ENCODE measurements at regions not wholly inside any gene's neighbourhood (a gene's known extent, or its start where the extent isn't known, plus 50 kb on each side); places are given as distances from the start of the nearest gene placed in this dataset.

- H3K9me3 ChIP-seq (ENCODE audit: low read length), result no peaks in the 10 kb centered on the region
- no peaks in the 10 kb centered on the region for H3K27me3 ChIP-seq (ENCODE audit: insufficient read depth, low read depth, low read length)
- H3K4me3 ChIP-seq (ENCODE audit: low read length), result no peak overlapping the region
- TF ChIP-seq SMC3 (conservative IDR thresholded peaks at IDR 0.05; ENCODE audit: poor library complexity) (no peak), EZH2 (IDR thresholded peaks at IDR 0.05; ENCODE audit: borderline replicate concordance, insufficient read depth, low read length, poor library complexity, severe bottlenecking) (no peak), MXI1 (conservative IDR thresholded peaks at IDR 0.05; ENCODE audit: poor library complexity, severe bottlenecking) (no peak), RAD21 (conservative IDR thresholded peaks at IDR 0.05) (no peak), TAF1 (IDR thresholded peaks at IDR 0.05; ENCODE audit: low read depth) (no peak), EP300 (conservative IDR thresholded peaks at IDR 0.05; ENCODE audit: poor library complexity, severe bottlenecking) (no peak), REST (IDR thresholded peaks at IDR 0.05; ENCODE audit: borderline replicate concordance) (no peak), POLR2AphosphoS5 (IDR thresholded peaks at IDR 0.05) (no peak)
- TF ChIP-seq, protein P1, sequence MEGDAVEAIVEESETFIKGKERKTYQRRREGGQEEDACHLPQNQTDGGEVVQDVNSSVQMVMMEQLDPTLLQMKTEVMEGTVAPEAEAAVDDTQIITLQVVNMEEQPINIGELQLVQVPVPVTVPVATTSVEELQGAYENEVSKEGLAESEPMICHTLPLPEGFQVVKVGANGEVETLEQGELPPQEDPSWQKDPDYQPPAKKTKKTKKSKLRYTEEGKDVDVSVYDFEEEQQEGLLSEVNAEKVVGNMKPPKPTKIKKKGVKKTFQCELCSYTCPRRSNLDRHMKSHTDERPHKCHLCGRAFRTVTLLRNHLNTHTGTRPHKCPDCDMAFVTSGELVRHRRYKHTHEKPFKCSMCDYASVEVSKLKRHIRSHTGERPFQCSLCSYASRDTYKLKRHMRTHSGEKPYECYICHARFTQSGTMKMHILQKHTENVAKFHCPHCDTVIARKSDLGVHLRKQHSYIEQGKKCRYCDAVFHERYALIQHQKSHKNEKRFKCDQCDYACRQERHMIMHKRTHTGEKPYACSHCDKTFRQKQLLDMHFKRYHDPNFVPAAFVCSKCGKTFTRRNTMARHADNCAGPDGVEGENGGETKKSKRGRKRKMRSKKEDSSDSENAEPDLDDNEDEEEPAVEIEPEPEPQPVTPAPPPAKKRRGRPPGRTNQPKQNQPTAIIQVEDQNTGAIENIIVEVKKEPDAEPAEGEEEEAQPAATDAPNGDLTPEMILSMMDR (IDR thresholded peaks at IDR 0.05; ENCODE audit: poor library complexity, severe bottlenecking), result no peak
- H2AFZ ChIP-seq (ENCODE audit: low read depth, low read length), result no peak overlapping the region
- H3K9me2 ChIP-seq (ENCODE audit: insufficient read depth, low read length), result no peaks in the 10 kb centered on the region
- H3K4me2 ChIP-seq (ENCODE audit: low read length), result no peak overlapping the region
- H3K9ac ChIP-seq (ENCODE audit: low read length), result no peak overlapping the region
- H4K20me1 ChIP-seq (ENCODE audit: insufficient read depth), result no peaks in the 10 kb centered on the region
- H3K36me3 ChIP-seq (ENCODE audit: insufficient read depth, low read length), result no peaks in the 10 kb centered on the region
- H3F3A ChIP-seq (ENCODE audit: insufficient read depth, low read length, poor library complexity, severe bottlenecking), result peaks cover 4% of the 10 kb centered on the region
- H3K27ac ChIP-seq (ENCODE audit: low read length), result no peak overlapping the region
- no peaks in the 10 kb centered on the region for H3K79me2 ChIP-seq (replicated peaks; ENCODE audit: insufficient read depth, low read length)
These were observed 1628.8 kb upstream of the SEL1L start for GRCh38 chr14:83162361-83162929.

DNA sequence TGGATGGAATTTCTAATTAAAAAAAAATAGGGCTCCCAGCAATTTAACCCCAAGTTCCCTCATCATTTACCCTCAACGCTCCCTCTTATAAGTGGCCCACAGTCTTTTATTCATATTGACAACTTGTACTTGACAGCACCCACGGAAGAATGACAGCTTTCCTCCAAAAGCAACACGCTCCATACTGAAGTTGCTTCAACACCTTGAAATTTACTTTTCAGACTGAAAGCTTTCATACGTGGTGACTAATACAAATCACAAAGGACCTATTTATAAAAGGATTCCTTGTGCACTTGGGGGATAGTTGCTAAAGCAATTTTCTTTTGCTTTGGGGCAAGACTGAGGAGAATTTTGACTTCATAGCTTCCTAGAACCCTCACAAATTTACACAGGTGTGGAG, 1629.4 kb upstream of the SEL1L start:
- no peak overlapping the region for H3K4me2 ChIP-seq (ENCODE audit: low read length)
- no peaks in the 10 kb centered on the region for H3K36me3 ChIP-seq (ENCODE audit: insufficient read depth, low read length)
- H2AFZ ChIP-seq (ENCODE audit: low read depth, low read length), result no peak overlapping the region
- no peaks in the 10 kb centered on the region for H4K20me1 ChIP-seq (ENCODE audit: insufficient read depth)
- H3K9me3 ChIP-seq (ENCODE audit: low read length), result no peaks in the 10 kb centered on the region
- no peaks in the 10 kb centered on the region for H3K9me2 ChIP-seq (ENCODE audit: insufficient read depth, low read length)
- peaks cover 4% of the 10 kb centered on the region for H3F3A ChIP-seq (ENCODE audit: insufficient read depth, low read length, poor library complexity, severe bottlenecking)
- H3K9ac ChIP-seq (ENCODE audit: low read length), result no peak overlapping the region
- H3K27me3 ChIP-seq (ENCODE audit: insufficient read depth, low read depth, low read length), result no peaks in the 10 kb centered on the region
- H3K27ac ChIP-seq (ENCODE audit: low read length), result no peak overlapping the region
- H3K4me3 ChIP-seq (ENCODE audit: low read length), result no peak overlapping the region
- H3K79me2 ChIP-seq (replicated peaks; ENCODE audit: insufficient read depth, low read length), result no peaks in the 10 kb centered on the region
- TF ChIP-seq SMC3 (conservative IDR thresholded peaks at IDR 0.05; ENCODE audit: poor library complexity) (no peak), REST (IDR thresholded peaks at IDR 0.05; ENCODE audit: borderline replicate concordance) (no peak), MXI1 (conservative IDR thresholded peaks at IDR 0.05; ENCODE audit: poor library complexity, severe bottlenecking) (no peak), EP300 (conservative IDR thresholded peaks at IDR 0.05; ENCODE audit: poor library complexity, severe bottlenecking) (no peak), TAF1 (IDR thresholded peaks at IDR 0.05; ENCODE audit: low read depth) (no peak), EZH2 (IDR thresholded peaks at IDR 0.05; ENCODE audit: borderline replicate concordance, insufficient read depth, low read length, poor library complexity, severe bottlenecking) (no peak), RAD21 (conservative IDR thresholded peaks at IDR 0.05) (no peak), POLR2AphosphoS5 (IDR thresholded peaks at IDR 0.05) (no peak)
- TF ChIP-seq, protein P1 (IDR thresholded peaks at IDR 0.05; ENCODE audit: poor library complexity, severe bottlenecking), result no peak
